Activated naive CD8-positive, alpha-beta T cell treated with anti-CD3 and anti-CD28 coated beads for 36 hours (primary cell): ENCODE measurements at regions not wholly inside any gene's neighbourhood (a gene's known extent, or its start where the extent isn't known, plus 50 kb on each side); places are given as distances from the start of the nearest gene placed in this dataset.
"Not testable (repeated sequence)": the region's sequence is repeated elsewhere in the genome, so short reads cannot be mapped to it uniquely, and the experiment has no call there.

Experiments
- DNase-seq: peaks from one replicate; pipeline ENCODE4 v3.0.0; 2021
- H3K27ac Mint-ChIP-seq: one replicate; pipeline ENCODE4 v1.8.0; 2022; ENCODE audit warnings: mild to moderate bottlenecking, moderate library complexity, mixed read lengths
- H3K27me3 Mint-ChIP-seq: one replicate; pipeline ENCODE4 v1.8.0; 2022; ENCODE audit warnings: mild to moderate bottlenecking, mixed read lengths
- H3K36me3 Mint-ChIP-seq: one replicate; pipeline ENCODE4 v1.8.0; 2021; ENCODE audit warnings: mild to moderate bottlenecking, mixed read lengths
- H3K4me1 Mint-ChIP-seq: one replicate; pipeline ENCODE4 v1.8.0; 2021; ENCODE audit warnings: mixed read lengths
- H3K4me3 Mint-ChIP-seq: one replicate; pipeline ENCODE4 v1.8.0; 2022; ENCODE audit warnings: mild to moderate bottlenecking, moderate library complexity, mixed read lengths
- H3K9me3 Mint-ChIP-seq: one replicate; pipeline ENCODE4 v1.8.0; 2022; ENCODE audit warnings: mixed read lengths

GRCh38 chr11:112616327-112617097 is 344.7 kb upstream of the NCAM1 start:
- no peak for DNase-seq
- Mint-ChIP-seq H3K9me3 (no peaks in the 10 kb centered on the region), H3K4me1 (no peaks in the 10 kb centered on the region), H3K27ac (no peak overlapping the region), H3K27me3 (peaks cover 13% of the 10 kb centered on the region), H3K4me3 (no peak overlapping the region), H3K36me3 (no peaks in the 10 kb centered on the region)

- no peak overlapping the region for H3K27ac Mint-ChIP-seq
- no peaks in the 10 kb centered on the region for H3K36me3 Mint-ChIP-seq
- DNase-seq, result no peak
- H3K9me3 Mint-ChIP-seq, result no peaks in the 10 kb centered on the region
- H3K4me3 Mint-ChIP-seq, result no peak overlapping the region
- peaks cover 13% of the 10 kb centered on the region for H3K27me3 Mint-ChIP-seq
- H3K4me1 Mint-ChIP-seq, result no peaks in the 10 kb centered on the region
Measured at GRCh38 chr11:112617098-112617425, 344.2 kb upstream of the NCAM1 start.

GRCh38 chr11:112617977-112618826 is 343.0 kb upstream of the NCAM1 start:
- Mint-ChIP-seq H3K4me3 (no peak overlapping the region), H3K9me3 (no peaks in the 10 kb centered on the region), H3K36me3 (no peaks in the 10 kb centered on the region), H3K4me1 (no peaks in the 10 kb centered on the region), H3K27me3 (peaks cover 13% of the 10 kb centered on the region), H3K27ac (no peak overlapping the region)
- DNase-seq, result no peak

- no peaks in the 10 kb centered on the region for H3K9me3 Mint-ChIP-seq
- H3K4me1 Mint-ChIP-seq, result no peaks in the 10 kb centered on the region
- H3K27ac Mint-ChIP-seq, result no peak overlapping the region
- H3K27me3 Mint-ChIP-seq, result peaks cover 13% of the 10 kb centered on the region
- H3K36me3 Mint-ChIP-seq, result no peaks in the 10 kb centered on the region
- no peak overlapping the region for H3K4me3 Mint-ChIP-seq
- no peak for DNase-seq
Measured at GRCh38 chr11:112619106-112619505, 342.1 kb upstream of the NCAM1 start.

GRCh38 chr11:112620621-112621394 is 340.4 kb upstream of the NCAM1 start:
- Mint-ChIP-seq H3K27me3 (peaks cover 13% of the 10 kb centered on the region), H3K9me3 (no peaks in the 10 kb centered on the region)

GRCh38 chr11:112623057-112623456 is 338.2 kb upstream of the NCAM1 start:
- Mint-ChIP-seq H3K9me3 (no peaks in the 10 kb centered on the region), H3K4me1 (no peaks in the 10 kb centered on the region), H3K27ac (no peak overlapping the region), H3K27me3 (peaks cover 12% of the 10 kb centered on the region), H3K36me3 (no peaks in the 10 kb centered on the region), H3K4me3 (no peak overlapping the region)
- no peak for DNase-seq

More at GRCh38 chr11:112620621-112621394, 340.4 kb upstream of the NCAM1 start:
- Mint-ChIP-seq H3K4me1 (no peaks in the 10 kb centered on the region), H3K27ac (no peak overlapping the region), H3K4me3 (no peak overlapping the region), H3K36me3 (no peaks in the 10 kb centered on the region)
- no peak for DNase-seq

GRCh38 chr11:112624431-112624830 is 336.8 kb upstream of the NCAM1 start:
- H3K27ac Mint-ChIP-seq, result no peak overlapping the region
- no peaks in the 10 kb centered on the region for H3K36me3 Mint-ChIP-seq
- DNase-seq, result no peak
- H3K4me3 Mint-ChIP-seq, result no peak overlapping the region
- no peaks in the 10 kb centered on the region for H3K9me3 Mint-ChIP-seq
- H3K4me1 Mint-ChIP-seq, result no peaks in the 10 kb centered on the region
- peaks cover 17% of the 10 kb centered on the region for H3K27me3 Mint-ChIP-seq

- not testable (repeated sequence) for DNase-seq, H3K27ac Mint-ChIP-seq, H3K9me3 Mint-ChIP-seq, H3K36me3 Mint-ChIP-seq, H3K4me3 Mint-ChIP-seq, H3K4me1 Mint-ChIP-seq
- H3K27me3 Mint-ChIP-seq, result peaks cover 15% of the 10 kb centered on the region
Measured at GRCh38 chr11:112624971-112625370, 336.2 kb upstream of the NCAM1 start.

GRCh38 chr11:112625814-112626213 is 335.4 kb upstream of the NCAM1 start:
- no peaks in the 10 kb centered on the region for H3K9me3 Mint-ChIP-seq
- no peak for DNase-seq
- no peaks in the 10 kb centered on the region for H3K4me1 Mint-ChIP-seq
- H3K4me3 Mint-ChIP-seq, result no peak overlapping the region
- H3K27me3 Mint-ChIP-seq, result peaks cover 14% of the 10 kb centered on the region
- H3K36me3 Mint-ChIP-seq, result no peaks in the 10 kb centered on the region
- H3K27ac Mint-ChIP-seq, result no peak overlapping the region

GRCh38 chr11:112626731-112627130 is 334.5 kb upstream of the NCAM1 start:
- Mint-ChIP-seq H3K4me3 (no peak overlapping the region), H3K27me3 (peaks cover 11% of the 10 kb centered on the region), H3K36me3 (no peaks in the 10 kb centered on the region), H3K9me3 (no peaks in the 10 kb centered on the region), H3K27ac (no peak overlapping the region), H3K4me1 (no peaks in the 10 kb centered on the region)
- no peak for DNase-seq

- peaks cover 11% of the 10 kb centered on the region for H3K27me3 Mint-ChIP-seq
- no peak overlapping the region for H3K4me3 Mint-ChIP-seq
- H3K4me1 Mint-ChIP-seq, result no peaks in the 10 kb centered on the region
- no peak overlapping the region for H3K27ac Mint-ChIP-seq
- no peaks in the 10 kb centered on the region for H3K9me3 Mint-ChIP-seq
- no peak for DNase-seq
- no peaks in the 10 kb centered on the region for H3K36me3 Mint-ChIP-seq
Measured at GRCh38 chr11:112627588-112628045, 333.6 kb upstream of the NCAM1 start.

- DNase-seq, result no peak
- no peaks in the 10 kb centered on the region for H3K4me1 Mint-ChIP-seq
- H3K9me3 Mint-ChIP-seq, result no peaks in the 10 kb centered on the region
- H3K27ac Mint-ChIP-seq, result no peak overlapping the region
- peaks cover 17% of the 10 kb centered on the region for H3K27me3 Mint-ChIP-seq
- no peak overlapping the region for H3K4me3 Mint-ChIP-seq
- H3K36me3 Mint-ChIP-seq, result no peaks in the 10 kb centered on the region
Measured at GRCh38 chr11:112628676-112629075, 332.5 kb upstream of the NCAM1 start.

- Mint-ChIP-seq H3K4me1 (no peaks in the 10 kb centered on the region), H3K9me3 (no peaks in the 10 kb centered on the region), H3K4me3 (no peak overlapping the region), H3K27me3 (peaks cover 21% of the 10 kb centered on the region), H3K27ac (no peak overlapping the region), H3K36me3 (no peaks in the 10 kb centered on the region)
- DNase-seq, result no peak
Measured at GRCh38 chr11:112630496-112630895, 330.7 kb upstream of the NCAM1 start.

- H3K36me3 Mint-ChIP-seq, result no peaks in the 10 kb centered on the region
- H3K9me3 Mint-ChIP-seq, result no peaks in the 10 kb centered on the region
- H3K27me3 Mint-ChIP-seq, result peaks cover 24% of the 10 kb centered on the region
- H3K4me1 Mint-ChIP-seq, result no peaks in the 10 kb centered on the region
- H3K4me3 Mint-ChIP-seq, result no peak overlapping the region
- no peak for DNase-seq
- H3K27ac Mint-ChIP-seq, result no peak overlapping the region
Measured at GRCh38 chr11:112631333-112631732, 329.9 kb upstream of the NCAM1 start.

GRCh38 chr11:112632866-112633505 is 328.2 kb upstream of the NCAM1 start:
- DNase-seq, result no peak
- H3K27me3 Mint-ChIP-seq, result peaks cover 25% of the 10 kb centered on the region
- no peaks in the 10 kb centered on the region for H3K4me1 Mint-ChIP-seq
- no peaks in the 10 kb centered on the region for H3K9me3 Mint-ChIP-seq
- no peak overlapping the region for H3K4me3 Mint-ChIP-seq
- no peak overlapping the region for H3K27ac Mint-ChIP-seq
- no peaks in the 10 kb centered on the region for H3K36me3 Mint-ChIP-seq
